WERI-Rb-1 (cell line): ENCODE measurements at regions not wholly inside any gene's neighbourhood (a gene's known extent, or its start where the extent isn't known, plus 50 kb on each side); places are given as distances from the start of the nearest gene placed in this dataset.

ENCODE experiments used
- DNase-seq: peaks from one replicate; pipeline ENCODE4 v3.0.0-alpha.2; 2020
- H3K27ac ChIP-seq: fragments of 250-450 bp; sonication (Bioruptor Pico); 2 replicates; pipeline ENCODE4 v1.5.1; 2020; ENCODE audit warnings: mild to moderate bottlenecking, moderate library complexity
- H3K27me3 ChIP-seq: fragments of 250-450 bp; sonication (Bioruptor Pico); 2 replicates; pipeline ENCODE4 v1.5.1; 2021; ENCODE audit warnings: mild to moderate bottlenecking, low read depth, moderate library complexity; ENCODE audit not compliant: insufficient read depth, severe bottlenecking
- H3K36me3 ChIP-seq: fragments of 250-450 bp; sonication (Bioruptor Pico); 2 replicates; pipeline ENCODE4 v1.5.1; 2020; ENCODE audit warnings: mild to moderate bottlenecking, moderate library complexity
- H3K4me3 ChIP-seq: 2 replicates; pipeline ENCODE4 v1.5.1; 2011; ENCODE audit warnings: low read depth, mild to moderate bottlenecking, control low read depth, low read length
- H3K9me3 ChIP-seq: fragments of 250-450 bp; sonication (Bioruptor Pico); 2 replicates; pipeline ENCODE4 v1.5.1; 2021; ENCODE audit warnings: mild to moderate bottlenecking, moderate library complexity; ENCODE audit not compliant: severe bottlenecking
- CTCF ChIP-seq: IDR thresholded peaks from 2 replicates; pipeline ENCODE4 v1.5.1; 2011; ENCODE audit warnings: low read depth, mild to moderate bottlenecking, control low read depth, inconsistent platforms, low read length

- H3K27ac ChIP-seq = no peak overlapping the region
- H3K9me3 ChIP-seq = no peaks in the 10 kb centered on the region
- no peak overlapping the region for H3K4me3 ChIP-seq
- H3K36me3 ChIP-seq = no peaks in the 10 kb centered on the region
- no peaks in the 10 kb centered on the region for H3K27me3 ChIP-seq
- no peak for DNase-seq
- no peak for TF ChIP-seq CTCF
Observed at GRCh38 chr13:72314210-72314609, 413.2 kb downstream of the MZT1 start.

DNA sequence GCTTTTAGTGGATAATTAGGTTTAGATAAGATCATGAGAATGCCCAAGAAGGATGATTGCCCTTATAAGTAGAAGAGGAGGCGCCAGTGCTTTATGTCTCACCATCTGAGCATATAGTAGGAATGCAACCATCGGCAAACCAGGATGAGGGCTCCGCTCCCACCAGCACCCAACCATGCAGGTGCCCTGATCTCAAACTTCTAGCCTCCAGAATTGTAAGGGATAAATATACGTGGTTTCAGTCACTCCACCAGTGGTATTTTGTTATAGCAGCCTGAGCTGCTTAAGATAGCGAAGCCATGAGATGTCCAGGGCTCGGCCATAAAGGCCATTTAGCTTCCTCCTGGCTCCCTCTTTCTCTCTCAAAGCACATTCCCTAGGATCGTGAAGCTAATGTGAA, 413.9 kb downstream of the MZT1 start:
- Histone ChIP-seq H3K9me3 (no peaks in the 10 kb centered on the region), H3K27me3 (no peaks in the 10 kb centered on the region)

DNA sequence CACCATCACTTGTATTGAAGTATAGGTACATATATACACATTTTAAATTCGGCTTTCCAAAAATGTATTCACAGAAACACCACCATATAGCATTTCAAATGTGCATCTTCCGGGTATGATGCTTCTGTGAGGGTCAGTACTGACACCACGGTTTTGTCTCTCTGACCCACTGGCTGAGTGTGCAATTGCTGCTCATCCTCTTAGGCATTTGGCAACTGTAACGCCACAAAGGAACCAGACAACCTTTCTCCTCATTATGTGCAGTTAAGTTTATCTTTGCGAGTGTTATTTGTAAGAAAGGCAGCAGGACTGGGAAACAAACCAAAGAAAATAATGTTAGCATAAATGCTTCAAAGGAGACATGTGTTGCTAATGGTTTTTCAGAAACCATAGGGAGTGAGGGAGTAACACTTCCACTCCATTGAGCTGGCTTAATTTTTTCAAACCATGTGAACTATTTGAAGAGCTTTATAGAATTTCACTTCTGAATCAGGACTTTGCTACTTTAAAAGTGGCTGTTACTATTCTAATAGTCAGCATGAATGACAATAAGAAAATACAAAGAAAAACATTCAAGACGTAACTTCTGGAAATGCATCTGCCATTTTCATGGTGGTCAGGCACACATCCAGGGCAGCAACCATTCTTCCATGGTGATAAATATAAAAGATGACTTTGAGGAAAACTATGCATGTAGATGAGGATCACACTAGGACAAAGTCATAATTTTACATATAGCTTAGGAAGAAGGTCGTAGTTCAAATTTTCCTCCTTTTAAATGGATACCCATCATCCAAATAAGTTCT, 423.3 kb downstream of the MZT1 start:
- H3K27me3 ChIP-seq = no peaks in the 10 kb centered on the region
- no peaks in the 10 kb centered on the region for H3K36me3 ChIP-seq
- no peak for DNase-seq
- no peak overlapping the region for H3K4me3 ChIP-seq
- TF ChIP-seq CTCF = no peak
- no peaks in the 10 kb centered on the region for H3K9me3 ChIP-seq
- H3K27ac ChIP-seq = no peak overlapping the region

More for the DNA sequence above, 413.9 kb downstream of the MZT1 start:
- DNase-seq = no peak
- Histone ChIP-seq H3K27ac (no peak overlapping the region), H3K4me3 (no peak overlapping the region), H3K36me3 (no peaks in the 10 kb centered on the region)
- no peak for TF ChIP-seq CTCF

- Histone ChIP-seq H3K27me3 (no peaks in the 10 kb centered on the region), H3K27ac (no peak overlapping the region), H3K4me3 (no peak overlapping the region), H3K9me3 (no peaks in the 10 kb centered on the region), H3K36me3 (no peaks in the 10 kb centered on the region)
- no peak for TF ChIP-seq CTCF
- DNase-seq = no peak
Observed at GRCh38 chr13:72296246-72296645, 429.2 kb upstream of the DACH1 start.

GRCh38 chr13:72295153-72295552, 428.1 kb upstream of the DACH1 start:
- TF ChIP-seq CTCF = no peak
- DNase-seq = no peak
- no peaks in the 10 kb centered on the region for H3K36me3 ChIP-seq

DNA sequence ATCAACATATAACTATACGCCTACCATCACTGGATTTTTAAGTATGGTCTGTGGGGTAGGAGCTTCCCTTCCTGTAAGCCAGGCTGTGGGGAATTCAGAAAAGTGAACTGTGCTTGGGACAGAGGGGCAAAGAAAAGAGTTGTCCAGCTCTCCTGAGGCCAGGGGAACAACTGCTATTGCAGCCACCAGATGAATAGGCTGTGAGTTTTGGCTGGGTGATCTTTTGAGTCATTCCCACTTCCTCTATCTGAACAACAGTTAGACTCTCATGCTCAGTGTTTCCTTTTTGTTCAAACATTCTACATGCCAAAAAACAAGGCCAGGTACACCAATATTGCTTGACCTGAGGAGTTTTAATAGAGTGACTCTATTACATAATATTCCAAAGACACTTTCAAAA, 426.2 kb upstream of the DACH1 start:
- no peaks in the 10 kb centered on the region for H3K9me3 ChIP-seq
- no peak for TF ChIP-seq CTCF
- H3K36me3 ChIP-seq = no peaks in the 10 kb centered on the region
- no peak for DNase-seq
- H3K27ac ChIP-seq = no peak overlapping the region
- no peaks in the 10 kb centered on the region for H3K27me3 ChIP-seq
- H3K4me3 ChIP-seq = no peak overlapping the region

More at GRCh38 chr13:72295153-72295552, 428.1 kb upstream of the DACH1 start:
- H3K27ac ChIP-seq = no peak overlapping the region
- no peaks in the 10 kb centered on the region for H3K9me3 ChIP-seq
- H3K4me3 ChIP-seq = no peak overlapping the region
- no peaks in the 10 kb centered on the region for H3K27me3 ChIP-seq
